LNCAP (cell line): ENCODE measurements at regions not wholly inside any gene's neighbourhood (a gene's known extent, or its start where the extent isn't known, plus 50 kb on each side); places are given as distances from the start of the nearest gene placed in this dataset.

Experiments
- CTCF ChIP-seq: fragments of 450-650 bp; IDR thresholded peaks from 2 replicates; pipeline ENCODE4 v1.5.1; 2017; ENCODE audit warnings: mild to moderate bottlenecking

DNA sequence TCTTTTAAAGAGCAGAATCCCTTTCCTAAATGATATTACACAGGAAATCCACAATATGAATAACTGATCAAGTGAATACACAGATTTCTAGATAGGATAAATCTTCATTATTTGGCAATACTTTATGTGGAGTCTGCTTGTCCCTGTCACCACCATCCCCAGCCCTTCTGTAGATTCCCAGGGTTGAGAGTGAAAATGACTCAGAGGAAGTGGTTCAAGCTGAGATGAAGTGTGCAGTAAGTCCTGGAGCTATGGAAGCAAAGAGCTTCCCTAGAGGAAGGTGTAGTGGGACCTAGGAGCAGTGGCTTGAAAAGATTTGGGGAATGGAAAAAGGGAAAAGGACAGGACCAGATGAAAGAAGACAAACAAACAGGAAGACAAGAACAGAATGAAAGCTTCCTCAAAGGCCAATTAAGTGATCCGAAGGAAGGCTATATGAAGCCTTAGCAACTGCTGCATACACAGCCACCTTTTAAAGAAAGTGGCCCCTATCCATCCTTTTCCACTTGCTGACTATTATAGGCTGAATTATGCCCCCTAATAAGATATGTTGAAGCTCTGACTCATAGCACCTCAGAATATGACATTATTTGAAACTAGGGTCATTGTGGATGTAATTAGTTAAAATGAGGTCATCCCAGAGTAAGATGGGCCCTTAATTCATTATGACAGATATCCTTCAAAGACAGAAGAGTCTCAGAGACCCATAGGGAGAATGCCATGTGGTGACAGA lies 96.5 kb upstream of the CAMK1G start:
- TF ChIP-seq CTCF = no peak

DNA sequence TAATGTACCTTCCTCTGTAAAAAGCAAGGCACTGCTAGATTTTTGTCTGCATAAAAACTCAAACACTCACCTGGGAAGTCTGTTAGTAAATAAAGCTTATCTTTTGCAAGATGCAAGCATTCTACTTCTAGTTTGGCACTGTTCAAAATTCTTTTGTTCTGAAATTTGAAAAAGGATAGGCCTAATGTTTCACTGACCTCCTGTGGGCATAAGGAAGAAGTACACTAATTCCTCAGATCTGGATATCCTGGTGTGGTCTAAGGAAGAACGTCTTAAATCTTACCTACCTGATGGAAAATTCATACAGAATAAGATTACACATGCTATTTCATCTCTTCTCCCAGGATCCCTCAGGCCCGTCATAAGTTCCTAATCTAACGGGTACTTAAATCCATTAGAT lies 93.5 kb upstream of the CAMK1G start:
- TF ChIP-seq CTCF = 0 out of 2 replicates have a peak, but pooled peaks have one; percentile 22

GRCh38 chr1:209491031-209491430 lies 92.5 kb upstream of the CAMK1G start:
- no peak for TF ChIP-seq CTCF

DNA sequence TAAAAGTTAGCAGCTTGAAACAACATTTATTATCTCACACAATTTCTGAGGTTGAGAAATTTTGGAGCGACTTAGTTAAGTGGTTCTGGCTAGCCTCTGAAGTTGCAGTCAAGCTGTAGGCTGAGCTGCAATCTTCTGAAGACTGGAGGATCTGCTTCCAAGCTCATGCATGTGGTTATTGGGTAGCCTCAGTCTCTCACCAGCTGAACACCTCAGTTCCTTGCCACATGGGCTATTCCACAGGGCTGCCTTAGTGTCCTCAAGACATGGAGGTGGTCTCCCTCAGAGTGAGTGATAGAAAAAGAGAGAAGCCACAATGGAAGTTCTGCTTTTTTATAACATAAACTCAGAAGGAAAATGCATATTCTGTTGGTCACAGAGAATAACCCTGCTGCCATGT lies 92.0 kb upstream of the CAMK1G start:
- no peak for TF ChIP-seq CTCF

GRCh38 chr1:209491897-209492296 lies 91.6 kb upstream of the CAMK1G start:
- no peak for TF ChIP-seq CTCF

GRCh38 chr1:209493559-209493958 lies 90.0 kb upstream of the CAMK1G start:
- no peak for TF ChIP-seq CTCF

DNA sequence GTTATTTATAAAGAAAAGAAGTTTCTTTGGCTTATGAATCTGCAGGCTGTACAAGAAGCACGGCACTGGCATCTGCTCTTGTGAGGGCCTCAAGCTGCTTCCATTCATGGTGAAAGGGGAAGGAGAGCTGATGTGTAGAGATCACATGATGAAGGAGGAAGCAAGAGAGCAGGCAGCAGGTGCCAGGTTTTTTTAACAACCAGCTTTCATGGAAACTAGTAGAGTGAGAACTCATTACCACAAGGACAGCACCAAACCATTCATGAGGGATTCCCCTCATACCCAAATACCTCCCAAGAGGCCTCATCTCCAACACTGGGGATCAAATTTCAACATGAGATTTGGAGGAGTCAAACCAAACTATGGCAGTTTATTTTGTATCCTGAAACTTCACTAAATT lies 85.8 kb upstream of the CAMK1G start:
- no peak for TF ChIP-seq CTCF

DNA sequence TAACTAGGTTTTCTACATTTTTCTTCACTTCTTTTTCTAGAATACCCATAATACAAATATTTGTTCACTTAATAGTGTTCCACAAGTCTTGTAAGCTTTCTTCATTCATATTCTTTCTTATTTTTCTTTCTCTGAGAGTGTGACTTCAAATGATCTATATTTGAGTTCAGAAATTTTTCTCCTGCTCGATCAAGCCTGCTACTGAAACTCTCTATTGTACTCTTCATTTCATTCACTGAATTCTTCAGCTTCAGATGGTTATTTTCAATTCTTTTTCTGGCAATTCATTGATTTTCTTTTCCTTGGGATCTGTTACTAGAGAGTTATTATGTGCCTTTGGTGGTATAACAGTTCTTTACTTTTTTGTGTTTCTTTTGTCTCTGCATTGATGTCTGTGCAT lies 82.5 kb upstream of the CAMK1G start:
- TF ChIP-seq CTCF = no peak
